ENCODE measurements at regions not wholly inside any gene's neighbourhood (a gene's known extent, or its start where the extent isn't known, plus 50 kb on each side); places are given as distances from the start of the nearest gene placed in this dataset.

DNA sequence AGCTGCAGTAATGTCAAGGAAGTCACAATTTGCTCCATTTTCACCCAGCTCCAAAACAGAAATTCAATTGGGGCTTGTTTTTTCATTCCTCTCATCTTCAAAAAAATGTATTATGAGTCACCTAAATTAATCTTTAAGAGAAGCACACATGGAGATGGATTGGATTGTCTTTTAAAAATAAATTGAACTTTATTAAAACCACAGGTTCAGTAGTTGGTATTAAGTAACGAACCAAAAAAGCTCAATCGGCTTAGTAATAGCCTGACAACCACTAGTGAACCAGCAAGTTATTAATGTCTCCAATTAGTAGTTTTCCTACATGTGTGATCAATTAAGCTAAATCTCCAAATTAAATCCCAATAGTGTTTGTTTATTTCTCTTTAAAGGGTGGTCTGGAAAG lies 283.5 kb upstream of the GIMD1 start:
- no peak overlapping the region for H3K27ac Mint-ChIP-seq
- peaks cover 0 to 1% (median 0%) of the 10 kb centered on the region in 7 donors for H3K4me1 Mint-ChIP-seq
- ATAC-seq (no peak), DNase-seq (no peak)
- no peaks in the 10 kb centered on the region for H3K36me3 Mint-ChIP-seq
- POLR2A ChIA-PET = no interaction called here
- Histone ChIP-seq H3K27ac (ENCODE audit: low read depth, low read length) (no peak overlapping the region), H3K36me3 (ENCODE audit: control insufficient read depth in 2 of 3, insufficient read depth in 3 of 3, low read length in 3 of 3) (no peaks in the 10 kb centered on the region), H3K4me3 (ENCODE audit: low read length) (no peak overlapping the region), H3K4me1 (ENCODE audit: control insufficient read depth in 2 of 2, insufficient read depth in 2 of 2, low read length in 2 of 2) (no peaks in the 10 kb centered on the region), H3K9me3 (ENCODE audit: control insufficient read depth in 2 of 3, low read length in 3 of 3) (no peaks in the 10 kb centered on the region), H3K27me3 (ENCODE audit: control insufficient read depth in 2 of 2, insufficient read depth in 2 of 2, low read length in 2 of 2) (no peaks in the 10 kb centered on the region)
- CTCF ChIA-PET = no interaction called here
- no peak overlapping the region for H3K4me3 Mint-ChIP-seq
- no peaks in the 10 kb centered on the region for H3K27me3 Mint-ChIP-seq
- peaks cover 0 to 7% (median 1%) of the 10 kb centered on the region in 11 donors for H3K9me3 Mint-ChIP-seq
- intact Hi-C loops (cut with micrococcal nuclease) = no loop called here

DNA sequence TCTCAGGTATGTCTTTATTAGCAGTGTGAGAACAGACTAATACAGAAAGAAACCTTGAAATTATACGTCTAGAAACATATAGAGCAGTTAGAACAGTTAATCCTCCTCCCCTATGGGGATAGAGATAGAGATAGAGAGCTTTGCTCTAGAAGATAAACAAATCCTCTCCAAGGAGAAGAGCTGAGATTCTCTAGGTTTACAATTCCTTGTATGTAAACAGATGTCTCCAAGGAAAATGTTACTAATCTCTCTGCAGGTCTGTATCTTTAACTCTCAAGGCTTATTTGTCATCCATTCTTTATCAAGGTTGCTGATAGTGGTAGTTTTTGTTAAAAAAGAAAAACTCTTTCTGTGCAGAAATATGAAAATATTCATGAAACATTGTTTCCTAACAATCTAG lies 282.1 kb upstream of the GIMD1 start:
- Mint-ChIP-seq H3K9me3 (peaks cover 0 to 7% (median 1%) of the 10 kb centered on the region in 11 donors), H3K27ac (no peak overlapping the region), H3K27me3 (no peaks in the 10 kb centered on the region), H3K4me1 (peaks cover 0 to 1% (median 0%) of the 10 kb centered on the region in 7 donors), H3K4me3 (no peak overlapping the region), H3K36me3 (no peaks in the 10 kb centered on the region)
- DNase-seq = no peak
- intact Hi-C loops (cut with micrococcal nuclease) = no loop called here
- no peaks in the 10 kb centered on the region for H3K27me3 ChIP-seq (ENCODE audit: control insufficient read depth in 2 of 2, insufficient read depth in 2 of 2, low read length in 2 of 2)
- H3K36me3 ChIP-seq (ENCODE audit: control insufficient read depth in 2 of 3, insufficient read depth in 3 of 3, low read length in 3 of 3) = no peaks in the 10 kb centered on the region
- H3K27ac ChIP-seq (ENCODE audit: low read depth, low read length) = no peak overlapping the region
- CTCF ChIA-PET = no interaction called here
- ATAC-seq = no peak
- no peaks in the 10 kb centered on the region for H3K9me3 ChIP-seq (ENCODE audit: control insufficient read depth in 2 of 3, low read length in 3 of 3)
- H3K4me3 ChIP-seq (ENCODE audit: low read length) = no peak overlapping the region
- no peaks in the 10 kb centered on the region for H3K4me1 ChIP-seq (ENCODE audit: control insufficient read depth in 2 of 2, insufficient read depth in 2 of 2, low read length in 2 of 2)
- POLR2A ChIA-PET = no interaction called here

DNA sequence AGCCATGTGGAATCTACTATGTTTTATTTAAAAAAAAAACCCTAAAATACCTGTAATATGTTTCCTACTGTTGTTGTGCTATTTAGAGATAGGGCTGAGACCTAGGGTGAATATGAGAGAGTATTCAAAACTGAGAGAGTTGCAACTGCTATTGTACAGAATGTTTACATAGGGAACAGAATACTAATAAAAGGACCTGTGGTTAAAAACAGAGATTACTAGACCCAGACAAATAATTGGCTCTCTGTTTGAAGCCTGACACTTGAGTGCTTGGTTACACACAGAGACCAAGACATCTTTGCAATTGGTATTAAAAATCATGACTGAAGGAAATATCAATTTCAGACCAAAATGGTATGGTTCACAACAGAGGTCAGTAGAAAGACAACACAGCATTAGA lies 278.9 kb upstream of the GIMD1 start:
- Mint-ChIP-seq H3K36me3 (no peaks in the 10 kb centered on the region), H3K9me3 (peaks cover 0 to 16% (median 1%) of the 10 kb centered on the region in 11 donors), H3K27me3 (no peaks in the 10 kb centered on the region), H3K27ac (no peak overlapping the region), H3K4me3 (no peak overlapping the region), H3K4me1 (no peaks in the 10 kb centered on the region)
- no peaks in the 10 kb centered on the region for H3K4me1 ChIP-seq (ENCODE audit: control insufficient read depth in 2 of 2, insufficient read depth in 2 of 2, low read length in 2 of 2)
- POLR2A ChIA-PET = no interaction called here
- CTCF ChIA-PET = no interaction called here
- intact Hi-C loops (cut with micrococcal nuclease) = no loop called here
- no peaks in the 10 kb centered on the region for H3K9me3 ChIP-seq (ENCODE audit: control insufficient read depth in 2 of 3, low read length in 3 of 3)
- DNase-seq (no peak), ATAC-seq (no peak)
- no peak overlapping the region for H3K4me3 ChIP-seq (ENCODE audit: low read length)
- no peak overlapping the region for H3K27ac ChIP-seq (ENCODE audit: low read depth, low read length)
- H3K36me3 ChIP-seq (ENCODE audit: control insufficient read depth in 2 of 3, insufficient read depth in 3 of 3, low read length in 3 of 3) = no peaks in the 10 kb centered on the region
- H3K27me3 ChIP-seq (ENCODE audit: control insufficient read depth in 2 of 2, insufficient read depth in 2 of 2, low read length in 2 of 2) = no peaks in the 10 kb centered on the region

DNA sequence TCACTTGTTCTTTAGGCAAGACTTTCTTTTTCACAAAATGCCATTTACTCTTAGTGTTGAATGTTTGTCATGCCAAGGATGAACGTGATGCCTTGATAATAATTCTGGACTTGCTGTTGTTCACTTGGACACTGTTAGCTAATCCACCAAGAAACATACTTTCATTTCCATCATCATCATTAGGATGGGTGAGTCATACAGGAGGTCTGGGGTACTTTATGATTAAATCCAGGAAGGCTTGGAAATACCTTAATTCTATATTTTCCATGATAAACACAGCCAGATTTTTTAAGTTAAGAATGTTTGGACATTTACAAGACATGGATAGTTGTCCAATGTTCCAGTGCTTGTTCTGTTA lies 260.7 kb upstream of the GIMD1 start:
- CTCF ChIA-PET = no interaction called here
- DNase-seq (no peak), ATAC-seq (no peak)
- H3K36me3 ChIP-seq (ENCODE audit: control insufficient read depth in 2 of 3, insufficient read depth in 3 of 3, low read length in 3 of 3) = no peaks in the 10 kb centered on the region
- no peaks in the 10 kb centered on the region for H3K4me1 Mint-ChIP-seq
- H3K36me3 Mint-ChIP-seq = no peaks in the 10 kb centered on the region
- H3K27ac Mint-ChIP-seq = no peak overlapping the region
- POLR2A ChIA-PET = no interaction called here
- no peak overlapping the region for H3K27ac ChIP-seq (ENCODE audit: low read depth, low read length)
- H3K4me3 ChIP-seq (ENCODE audit: low read length) = no peak overlapping the region
- intact Hi-C loops (cut with micrococcal nuclease) = no loop called here
- no peaks in the 10 kb centered on the region for H3K27me3 ChIP-seq (ENCODE audit: control insufficient read depth in 2 of 2, insufficient read depth in 2 of 2, low read length in 2 of 2)
- no peak overlapping the region for H3K4me3 Mint-ChIP-seq
- no peaks in the 10 kb centered on the region for H3K9me3 ChIP-seq (ENCODE audit: control insufficient read depth in 2 of 3, low read length in 3 of 3)
- H3K4me1 ChIP-seq (ENCODE audit: control insufficient read depth in 2 of 2, insufficient read depth in 2 of 2, low read length in 2 of 2) = no peaks in the 10 kb centered on the region
- no peaks in the 10 kb centered on the region for H3K27me3 Mint-ChIP-seq
- H3K9me3 Mint-ChIP-seq = peaks cover 0 to 8% (median 0%) of the 10 kb centered on the region in 11 donors

DNA sequence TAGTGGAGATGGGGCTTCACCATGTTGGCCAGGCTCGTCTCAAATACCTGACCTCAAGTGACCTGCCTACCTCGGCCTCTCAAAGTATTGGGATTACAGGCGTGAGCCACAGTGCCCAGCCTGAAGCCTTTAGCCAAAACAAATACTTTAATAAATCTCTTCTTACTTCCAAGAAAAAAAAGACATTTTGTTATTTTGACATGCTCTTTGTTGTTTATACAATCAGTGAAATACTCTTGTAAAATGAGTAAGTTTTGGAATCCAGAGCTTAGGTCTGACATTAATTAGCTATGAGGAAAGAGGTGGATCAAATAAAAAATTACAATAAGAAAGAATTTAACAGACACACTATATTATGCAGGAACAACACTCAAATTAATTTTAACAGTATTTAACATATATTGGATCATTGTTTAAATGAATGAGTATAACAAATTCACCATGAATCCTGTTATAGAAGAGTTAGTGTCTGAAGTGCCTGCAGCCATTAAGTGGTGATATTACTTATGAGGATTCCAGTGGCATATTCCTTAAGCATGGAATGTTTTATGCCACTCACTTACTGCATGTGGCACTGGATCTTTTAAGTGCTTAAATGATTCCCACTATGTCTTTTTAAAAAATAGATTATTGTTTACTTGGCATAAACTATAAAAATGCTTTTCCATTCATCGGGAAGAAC lies 260.1 kb upstream of the GIMD1 start:
- H3K27me3 Mint-ChIP-seq = no peaks in the 10 kb centered on the region

DNA sequence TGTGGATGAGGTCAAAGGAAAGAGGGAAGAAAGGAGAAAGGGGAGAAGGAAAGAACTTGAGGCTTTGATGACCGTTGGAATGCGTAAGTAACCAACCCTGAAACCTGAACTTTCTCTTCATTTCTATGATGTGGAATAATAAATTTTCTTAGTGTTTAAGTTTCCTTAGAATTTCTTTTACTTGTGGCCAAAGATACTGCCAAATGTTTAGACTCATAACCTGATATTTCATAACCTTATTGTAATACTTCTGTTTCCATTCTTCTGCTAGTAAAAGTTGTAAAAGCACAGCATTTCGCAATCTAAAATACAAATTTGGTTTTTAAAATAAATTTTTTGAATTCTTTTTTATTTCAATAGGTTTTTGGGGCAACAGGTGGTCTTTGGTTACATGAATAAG lies 258.5 kb upstream of the GIMD1 start:
- Histone ChIP-seq H3K9me3 (ENCODE audit: control insufficient read depth in 2 of 3, low read length in 3 of 3) (no peaks in the 10 kb centered on the region), H3K4me3 (ENCODE audit: low read length) (no peak overlapping the region), H3K27me3 (ENCODE audit: control insufficient read depth in 2 of 2, insufficient read depth in 2 of 2, low read length in 2 of 2) (no peaks in the 10 kb centered on the region), H3K4me1 (ENCODE audit: control insufficient read depth in 2 of 2, insufficient read depth in 2 of 2, low read length in 2 of 2) (no peaks in the 10 kb centered on the region), H3K27ac (ENCODE audit: low read depth, low read length) (no peak overlapping the region), H3K36me3 (ENCODE audit: control insufficient read depth in 2 of 3, insufficient read depth in 3 of 3, low read length in 3 of 3) (no peaks in the 10 kb centered on the region)
- H3K4me1 Mint-ChIP-seq = no peaks in the 10 kb centered on the region
- intact Hi-C loops (cut with micrococcal nuclease) = no loop called here
- POLR2A ChIA-PET = no interaction called here
- ATAC-seq (no peak), DNase-seq (no peak)
- no peaks in the 10 kb centered on the region for H3K27me3 Mint-ChIP-seq
- H3K27ac Mint-ChIP-seq = no peak overlapping the region
- H3K4me3 Mint-ChIP-seq = no peak overlapping the region
- no peaks in the 10 kb centered on the region for H3K36me3 Mint-ChIP-seq
- CTCF ChIA-PET = no interaction called here
- peaks cover 0 to 8% (median 0%) of the 10 kb centered on the region in 11 donors for H3K9me3 Mint-ChIP-seq

More for the DNA sequence above, 260.1 kb upstream of the GIMD1 start:
- DNase-seq (no peak), ATAC-seq (no peak)
- no peaks in the 10 kb centered on the region for H3K36me3 ChIP-seq (ENCODE audit: control insufficient read depth in 2 of 3, insufficient read depth in 3 of 3, low read length in 3 of 3)
- H3K9me3 ChIP-seq (ENCODE audit: control insufficient read depth in 2 of 3, low read length in 3 of 3) = no peaks in the 10 kb centered on the region
- ChIA-PET CTCF (no interaction called here), POLR2A (no interaction called here)
- no peak overlapping the region for H3K27ac ChIP-seq (ENCODE audit: low read depth, low read length)
- H3K27me3 ChIP-seq (ENCODE audit: control insufficient read depth in 2 of 2, insufficient read depth in 2 of 2, low read length in 2 of 2) = no peaks in the 10 kb centered on the region
- Mint-ChIP-seq H3K9me3 (peaks cover 0 to 8% (median 0%) of the 10 kb centered on the region in 11 donors), H3K4me1 (no peaks in the 10 kb centered on the region), H3K36me3 (no peaks in the 10 kb centered on the region), H3K27ac (no peak overlapping the region), H3K4me3 (no peak overlapping the region)
- no peak overlapping the region for H3K4me3 ChIP-seq (ENCODE audit: low read length)
- H3K4me1 ChIP-seq (ENCODE audit: control insufficient read depth in 2 of 2, insufficient read depth in 2 of 2, low read length in 2 of 2) = no peaks in the 10 kb centered on the region
- intact Hi-C loops (cut with micrococcal nuclease) = no loop called here

DNA sequence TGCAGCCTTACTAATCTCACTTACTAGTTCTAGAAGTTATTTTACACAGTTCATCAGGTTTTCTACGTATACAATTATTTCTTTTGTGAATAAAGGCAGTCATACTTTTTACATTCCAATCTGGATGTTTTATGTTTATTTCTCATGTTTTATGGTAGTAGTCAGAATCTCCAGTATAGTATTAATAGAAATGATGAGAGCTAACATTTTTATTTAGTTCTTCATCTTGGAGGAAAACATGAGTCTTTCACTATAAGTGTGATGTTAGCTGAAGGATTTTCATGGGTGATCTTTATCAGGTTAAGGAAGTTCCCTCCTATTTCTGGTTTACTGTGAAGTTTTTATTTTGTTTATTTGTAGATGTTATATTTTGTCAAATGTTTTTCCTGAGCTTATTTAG lies 256.1 kb upstream of the GIMD1 start:
- Histone ChIP-seq H3K9me3 (ENCODE audit: control insufficient read depth in 2 of 3, low read length in 3 of 3) (no peaks in the 10 kb centered on the region), H3K27ac (ENCODE audit: low read depth, low read length) (no peak overlapping the region), H3K27me3 (ENCODE audit: control insufficient read depth in 2 of 2, insufficient read depth in 2 of 2, low read length in 2 of 2) (no peaks in the 10 kb centered on the region), H3K4me1 (ENCODE audit: control insufficient read depth in 2 of 2, insufficient read depth in 2 of 2, low read length in 2 of 2) (no peaks in the 10 kb centered on the region), H3K4me3 (ENCODE audit: low read length) (no peak overlapping the region), H3K36me3 (ENCODE audit: control insufficient read depth in 2 of 3, insufficient read depth in 3 of 3, low read length in 3 of 3) (no peaks in the 10 kb centered on the region)
- ChIA-PET CTCF (no interaction called here), POLR2A (no interaction called here)
- Mint-ChIP-seq H3K4me3 (no peak overlapping the region), H3K9me3 (peaks cover 0 to 10% (median 0%) of the 10 kb centered on the region in 11 donors), H3K27me3 (peaks cover 0 to 4% (median 0%) of the 10 kb centered on the region in 5 donors), H3K27ac (no peak overlapping the region), H3K36me3 (no peaks in the 10 kb centered on the region), H3K4me1 (no peaks in the 10 kb centered on the region)
- DNase-seq = no peak
- intact Hi-C loops (cut with micrococcal nuclease) = no loop called here
- ATAC-seq = no peak

All from naive thymus-derived CD4-positive, alpha-beta T cell (primary cell).